ENCODE measurements at regions not wholly inside any gene's neighbourhood (a gene's known extent, or its start where the extent isn't known, plus 50 kb on each side); places are given as distances from the start of the nearest gene placed in this dataset.

GRCh38 chr21:31484219-31484618 is 140.2 kb upstream of the TIAM1 start:
- intact Hi-C loops (cut with micrococcal nuclease) (no loop called here), in situ Hi-C loops (cut with MboI) (no loop called here)
- Histone ChIP-seq H3K9ac (ENCODE audit: insufficient read depth in 1 of 2, low read depth in 2 of 2, low read length in 2 of 2) (no peak overlapping the region), H3K4me2 (ENCODE audit: insufficient read depth, low read length) (no peak overlapping the region), H3K4me1 (replicated peaks in 1 of 2; ENCODE audit: control insufficient read depth in 2 of 2, insufficient read depth in 2 of 2, low read length in 2 of 2) (no peaks in the 10 kb centered on the region), H3K27me3 (ENCODE audit: control insufficient read depth in 2 of 2, insufficient read depth in 2 of 2, low read length in 2 of 2) (peaks cover 0 to 9% of the 10 kb centered on the region in 2 experiments; a peak in 2 of 5 replicates), H3K9me3 (replicated peaks; ENCODE audit: control insufficient read depth, insufficient read depth, low read depth, low read length) (peaks cover 2% of the 10 kb centered on the region; the same call in 1 of the 2 replicates), H4K20me1 (replicated peaks; ENCODE audit: control insufficient read depth, insufficient read depth, low read length) (no peaks in the 10 kb centered on the region), H3K9me1 (ENCODE audit: control insufficient read depth, insufficient read depth, low read length) (no peaks in the 10 kb centered on the region), H3K79me2 (ENCODE audit: control insufficient read depth, insufficient read depth, low read length) (no peaks in the 10 kb centered on the region), H3K4me3 (no peak overlapping the region), H3K27ac (ENCODE audit: extremely low read depth, low read depth, low read length) (no peak overlapping the region), H2AFZ (ENCODE audit: low read depth, low read length) (no peak overlapping the region), H3K36me3 (ENCODE audit: control insufficient read depth, insufficient read depth, low read length) (no peaks in the 10 kb centered on the region)
- POLR2A ChIA-PET: interaction anchor here (0.8 kb wide), 1 partner anchor 30 kb away, joined by 3 read pairs; no protein-coding TSS in a partner anchor
- no peak for TF ChIP-seq XRCC5 (IDR thresholded peaks at IDR 0.05; ENCODE audit: low read depth, low read length)
- no peak for TF ChIP-seq MTA1 (IDR thresholded peaks at IDR 0.05; ENCODE audit: borderline replicate concordance)
- no peak for TF ChIP-seq ZEB2 (IDR thresholded peaks at IDR 0.05)
- TF ChIP-seq CTCFL (IDR thresholded peaks at IDR 0.05; ENCODE audit: borderline replicate concordance, insufficient read depth, low read depth, low read length, poor library complexity, severe bottlenecking): no peak
- no peak for TF ChIP-seq ZNF23 (CRISPR knock-in tag; IDR thresholded peaks at IDR 0.05)
- WGBS (ENCODE audit: insufficient coverage, low coverage, missing lambda C conversion rate): 0% methylated on average over 5 of the region's 5 CpGs
- FAIRE-seq (no peak), ATAC-seq (no peak), DNase-seq (ENCODE audit: extremely low read depth in 1 of 4, low spot score in 3 of 4) (no peak)
- BruUV-seq (replicated peaks): no TSS peak
- CTCF ChIA-PET (ENCODE audit: low intra/inter-chr PET ratio): no interaction called here
